ENCODE measurements at regions not wholly inside any gene's neighbourhood (a gene's known extent, or its start where the extent isn't known, plus 50 kb on each side); places are given as distances from the start of the nearest gene placed in this dataset.
"Not testable (repeated sequence)": the region's sequence is repeated elsewhere in the genome, so short reads cannot be mapped to it uniquely, and the experiment has no call there.

GRCh38 chr4:18767921-18768320 is 746.4 kb upstream of the LCORL start:
- no peak for DNase-seq (ENCODE audit: low read depth in 2 of 2)

DNA sequence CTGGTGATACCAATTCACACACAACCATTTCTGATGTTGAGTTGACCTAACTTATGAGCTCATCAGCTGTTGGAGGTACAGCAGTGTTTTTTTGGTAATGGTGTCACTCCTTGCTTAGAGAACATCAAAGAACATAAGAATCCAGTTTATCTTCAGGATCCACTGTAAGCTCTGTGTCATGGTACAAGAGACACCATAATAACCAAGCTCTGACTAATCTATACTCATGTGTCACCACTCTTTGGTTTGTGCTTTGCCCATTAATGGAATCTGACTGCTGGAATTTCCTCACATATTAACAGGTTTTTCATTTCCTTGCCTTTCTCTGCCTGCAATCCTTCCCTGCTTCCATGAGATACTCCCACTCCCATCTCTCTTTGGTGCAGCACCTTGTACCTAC is 735.1 kb upstream of the LCORL start:
- no peak for DNase-seq (ENCODE audit: low read depth in 2 of 2)

GRCh38 chr4:18754180-18754579 is 732.6 kb upstream of the LCORL start:
- DNase-seq (ENCODE audit: low read depth in 2 of 2) = no peak

DNA sequence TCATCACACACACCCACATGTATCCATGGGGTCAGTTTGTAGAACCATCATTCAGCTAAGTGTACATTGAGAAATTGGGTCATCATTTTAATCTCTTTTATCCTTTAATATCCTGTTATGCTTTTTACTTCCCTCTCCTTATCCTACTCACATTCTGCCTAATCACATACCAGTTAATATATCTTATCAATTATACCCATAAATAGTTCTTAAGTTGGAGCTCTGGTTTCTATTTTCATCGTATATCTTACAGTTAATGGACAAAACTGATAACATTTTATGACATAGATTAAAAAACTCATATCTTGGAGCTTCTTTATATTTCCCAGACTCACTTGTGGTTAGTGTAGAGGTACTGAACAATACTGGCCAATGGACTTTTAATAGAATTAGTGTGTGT is 729.5 kb upstream of the LCORL start:
- DNase-seq (ENCODE audit: low read depth in 2 of 2) = no peak

DNA sequence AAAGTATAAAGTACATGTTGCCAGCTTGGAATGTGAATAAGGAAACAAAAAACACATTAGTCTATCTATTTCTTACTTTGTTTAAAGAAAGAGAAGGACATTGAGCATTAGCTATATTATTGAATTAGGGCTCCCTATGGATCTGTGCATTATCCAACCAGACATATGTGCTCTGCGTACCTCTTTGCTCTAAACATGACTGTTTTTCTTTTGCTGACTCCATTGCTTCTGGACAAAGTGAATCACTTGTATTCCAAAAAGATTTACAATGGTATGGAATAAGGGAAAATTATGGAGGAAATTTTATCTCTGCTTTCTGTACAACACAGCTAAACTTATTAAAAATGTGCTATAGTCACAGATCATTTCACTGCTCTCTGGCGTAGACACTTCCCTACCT is 727.8 kb upstream of the LCORL start:
- no peak for DNase-seq (ENCODE audit: low read depth in 2 of 2)

DNA sequence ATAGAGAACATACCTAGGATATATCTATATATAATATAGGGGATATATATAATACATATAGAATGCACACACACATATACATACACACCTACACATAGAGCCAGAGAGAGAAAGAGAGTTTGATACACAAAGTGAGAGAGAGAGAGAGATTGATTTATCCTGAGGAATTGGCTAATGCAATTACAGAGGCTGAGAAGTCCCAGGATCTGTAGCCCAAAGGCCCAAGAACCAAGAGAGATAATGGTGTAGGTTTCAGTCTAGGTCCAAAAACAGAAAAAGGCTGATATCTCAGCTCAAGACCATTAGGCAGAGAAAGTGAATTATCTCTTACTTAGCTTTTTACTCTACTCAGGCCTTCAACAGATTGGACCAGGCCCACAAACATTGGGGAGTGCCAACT is 715.0 kb upstream of the LCORL start:
- DNase-seq (ENCODE audit: low read depth in 2 of 2) = no peak

DNA sequence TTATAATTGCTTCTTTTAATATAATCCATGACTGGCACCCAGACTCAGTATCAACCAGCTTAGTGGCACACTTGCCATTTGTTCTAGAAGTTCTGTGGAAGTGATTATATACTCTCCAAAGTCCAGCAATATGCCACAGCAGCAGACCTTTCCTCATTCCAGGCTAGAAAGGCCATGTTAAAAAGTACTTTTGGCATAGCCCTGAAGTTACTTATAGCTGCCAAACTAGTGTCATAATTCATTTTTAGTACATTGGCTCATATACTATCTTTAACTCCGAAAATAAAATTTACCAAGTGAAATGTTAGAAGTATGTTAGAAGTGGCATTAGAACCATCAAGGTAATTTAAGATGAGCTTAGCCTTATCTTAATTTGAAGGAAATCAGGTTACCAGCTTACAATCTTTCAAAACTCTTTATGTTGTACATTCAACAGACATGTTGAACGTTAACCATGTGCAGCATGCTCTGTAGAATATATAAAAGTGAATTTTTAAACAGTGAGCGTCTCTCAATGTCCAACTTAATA is 714.2 kb upstream of the LCORL start:
- DNase-seq (ENCODE audit: low read depth in 2 of 2) = no peak

GRCh38 chr4:18734405-18734804 is 712.9 kb upstream of the LCORL start:
- DNase-seq (ENCODE audit: low read depth in 2 of 2) = no peak

DNA sequence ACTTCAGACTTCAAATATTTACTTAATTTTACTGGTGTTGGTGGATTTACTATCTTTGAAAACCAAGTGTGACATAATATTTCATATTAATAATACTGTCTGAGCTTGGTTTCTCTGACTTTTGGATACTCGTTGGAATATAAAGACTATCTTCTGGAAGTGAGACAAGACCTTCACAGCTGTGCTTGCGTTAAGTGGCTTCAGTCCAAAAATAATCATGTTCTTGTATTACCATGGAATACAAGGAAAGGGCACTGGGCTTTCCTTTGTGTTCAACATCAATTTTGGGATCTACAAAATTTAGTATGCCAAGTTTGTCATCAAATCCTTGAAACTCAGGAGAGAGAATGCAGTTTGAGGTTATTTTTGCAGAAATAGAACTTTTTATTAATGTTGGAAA is 712.4 kb upstream of the LCORL start:
- no peak for DNase-seq (ENCODE audit: low read depth in 2 of 2)

GRCh38 chr4:18722748-18723191 is 701.2 kb upstream of the LCORL start:
- DNase-seq (ENCODE audit: low read depth in 2 of 2) = no peak

DNA sequence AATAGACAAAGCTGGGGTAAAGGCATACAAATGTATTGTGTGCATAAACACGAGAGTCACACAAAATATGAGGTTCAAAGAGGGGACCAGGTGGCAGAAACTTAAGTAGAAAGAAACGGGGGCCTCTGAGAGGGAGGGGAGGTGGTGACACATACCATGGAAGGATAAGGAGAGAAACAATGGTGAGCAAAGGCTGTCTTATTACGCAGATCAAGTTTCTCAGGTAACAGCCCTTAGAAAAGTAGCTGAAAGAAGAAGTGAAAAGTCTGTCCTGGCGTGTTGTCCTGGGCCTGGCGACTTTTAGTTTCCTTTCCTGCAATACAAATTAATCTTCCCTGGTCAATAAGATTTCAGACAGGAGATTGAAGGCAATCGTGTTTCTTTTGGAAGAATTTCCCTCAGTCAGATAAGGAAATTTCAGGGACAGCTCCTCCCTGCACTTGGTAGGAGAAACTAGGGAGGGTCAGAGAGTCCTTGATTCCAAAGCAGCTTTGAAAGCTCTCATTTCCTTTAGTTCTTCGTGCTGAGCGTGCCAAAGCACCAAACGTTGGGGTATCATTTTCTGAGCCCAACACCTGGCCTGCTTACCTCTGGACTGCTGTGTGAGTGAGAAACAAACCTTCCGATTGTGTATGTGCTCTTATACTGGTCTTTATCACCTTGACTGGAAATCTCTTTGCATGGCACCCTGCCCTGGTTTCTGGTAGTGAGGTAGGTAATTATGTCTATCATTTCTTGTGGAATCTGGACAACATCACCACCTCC is 676.7 kb upstream of the LCORL start:
- DNase-seq (ENCODE audit: low read depth in 2 of 2) = no peak

- no peak for DNase-seq (ENCODE audit: low read depth in 2 of 2)
Observed at GRCh38 chr4:18695733-18696527, 674.4 kb upstream of the LCORL start.

- no peak for DNase-seq (ENCODE audit: low read depth in 2 of 2)
Observed at GRCh38 chr4:18691431-18692200, 670.1 kb upstream of the LCORL start.

- DNase-seq (ENCODE audit: low read depth in 2 of 2) = no peak
Observed at GRCh38 chr4:18690291-18690955, 668.9 kb upstream of the LCORL start.

- no peak for DNase-seq (ENCODE audit: low read depth in 2 of 2)
Observed at GRCh38 chr4:18689308-18690115, 668.0 kb upstream of the LCORL start.

- not testable (repeated sequence) for DNase-seq (ENCODE audit: low read depth in 2 of 2)
Observed at GRCh38 chr4:18688351-18688750, 666.8 kb upstream of the LCORL start.

GRCh38 chr4:18686338-18687037 is 664.9 kb upstream of the LCORL start:
- DNase-seq (ENCODE audit: low read depth in 2 of 2) = no peak

GRCh38 chr4:18684932-18685331 is 663.4 kb upstream of the LCORL start:
- DNase-seq (ENCODE audit: low read depth in 2 of 2) = no peak

GRCh38 chr4:18676526-18676915 is 655.0 kb upstream of the LCORL start:
- no peak for DNase-seq (ENCODE audit: low read depth in 2 of 2)
